OCI-M1 (cell line): ENCODE measurements at regions not wholly inside any gene's neighbourhood (a gene's known extent, or its start where the extent isn't known, plus 50 kb on each side); places are given as distances from the start of the nearest gene placed in this dataset.
"Not testable (repeated sequence)": the region's sequence is repeated elsewhere in the genome, so short reads cannot be mapped to it uniquely, and the experiment has no call there.

Source experiments
- DNase-seq: peaks from one replicate; lab custom pipeline; 2025; lab: John Stamatoyannopoulos, UW

DNA sequence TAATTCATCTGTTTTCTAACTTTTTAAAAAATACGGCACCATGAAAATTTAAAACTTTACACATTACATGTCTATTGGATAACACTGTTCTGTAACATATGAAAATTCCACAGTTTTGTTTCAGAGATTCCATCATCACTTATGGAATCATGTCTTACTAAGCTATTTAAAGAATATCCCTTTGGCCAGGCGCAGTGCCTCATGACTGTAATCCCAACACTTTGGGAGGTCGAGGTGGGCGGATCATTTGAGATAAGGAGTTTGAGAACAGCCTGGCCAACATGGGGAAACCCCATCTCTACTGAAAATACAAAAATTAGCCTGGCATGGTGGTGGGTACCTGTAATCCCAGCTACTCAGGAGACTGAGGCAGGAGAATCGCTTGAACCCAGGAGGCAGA, 131.7 kb upstream of the KRR1 start:
- DNase-seq: not testable (repeated sequence)

DNA sequence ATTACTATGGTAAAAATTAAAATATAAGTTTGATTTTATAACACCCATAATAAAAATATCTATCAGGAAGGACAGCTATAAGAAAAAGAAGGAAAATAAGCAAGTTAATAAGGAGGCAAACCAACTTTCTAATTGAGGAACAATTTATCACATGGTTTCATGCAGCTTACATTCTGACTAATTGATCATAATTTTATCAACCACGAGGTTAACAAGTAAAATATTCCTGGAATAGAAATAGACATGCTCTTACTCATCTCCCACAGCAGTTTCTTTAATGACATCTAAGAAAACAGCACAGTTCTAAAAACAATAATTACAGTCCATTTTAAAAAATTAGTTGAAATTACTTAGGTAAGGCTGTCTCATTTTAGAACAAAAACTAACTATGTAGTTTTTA, 130.8 kb upstream of the KRR1 start:
- DNase-seq: no peak

DNA sequence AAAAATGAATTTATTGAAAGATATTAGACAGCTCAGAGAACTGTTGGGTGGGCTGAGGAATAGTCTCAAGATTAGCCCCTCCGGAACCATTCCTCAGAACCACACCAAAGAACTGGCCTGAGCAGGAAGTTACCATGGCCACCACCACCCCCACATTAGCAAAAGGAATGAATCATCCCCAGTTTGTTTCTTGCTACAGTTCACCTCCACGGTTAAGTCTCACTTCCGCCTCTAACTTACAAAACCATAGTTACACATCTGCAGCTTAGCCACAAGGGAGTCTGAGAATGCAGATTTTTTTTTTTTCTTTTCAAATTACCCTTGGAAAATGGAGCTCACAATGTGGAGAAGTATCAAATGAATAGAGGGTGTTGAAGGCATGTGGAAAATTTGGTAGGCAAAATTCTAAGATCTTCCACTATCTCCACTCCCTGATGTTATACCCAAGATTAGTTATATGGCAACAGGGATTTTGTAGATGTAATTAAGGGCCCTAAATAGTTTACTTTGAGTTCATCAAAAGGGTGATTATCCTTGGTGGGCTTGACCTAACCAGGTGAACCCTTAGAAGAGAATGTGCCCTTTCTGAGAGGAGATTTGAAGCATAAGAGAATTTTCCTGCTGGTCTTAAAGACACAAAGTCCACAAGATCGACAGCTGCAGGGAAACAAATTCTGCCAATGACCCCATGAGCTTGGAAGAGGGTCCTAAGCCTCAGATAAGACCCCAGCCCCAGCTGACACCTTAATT, 129.8 kb upstream of the KRR1 start:
- peak; percentile 52 for DNase-seq

DNA sequence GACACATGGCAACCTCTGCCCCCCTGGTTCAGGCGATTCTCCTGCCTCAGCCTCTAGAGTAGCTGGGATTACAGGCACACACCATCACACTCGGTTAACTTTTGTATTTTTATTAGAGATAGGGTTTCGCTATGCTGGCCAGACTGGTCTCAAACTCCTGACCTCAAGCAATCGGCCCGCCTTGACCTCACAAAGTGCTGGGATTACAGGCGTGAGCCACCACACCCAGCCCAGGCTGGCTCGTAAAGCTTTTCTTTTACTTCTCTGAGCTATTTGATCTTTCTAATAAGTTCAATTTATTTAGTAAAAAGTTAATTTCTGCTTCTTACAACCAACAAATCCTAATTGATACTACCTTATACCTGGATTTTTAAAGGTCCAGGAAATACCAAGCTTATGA, 127.4 kb upstream of the KRR1 start:
- no peak for DNase-seq

DNA sequence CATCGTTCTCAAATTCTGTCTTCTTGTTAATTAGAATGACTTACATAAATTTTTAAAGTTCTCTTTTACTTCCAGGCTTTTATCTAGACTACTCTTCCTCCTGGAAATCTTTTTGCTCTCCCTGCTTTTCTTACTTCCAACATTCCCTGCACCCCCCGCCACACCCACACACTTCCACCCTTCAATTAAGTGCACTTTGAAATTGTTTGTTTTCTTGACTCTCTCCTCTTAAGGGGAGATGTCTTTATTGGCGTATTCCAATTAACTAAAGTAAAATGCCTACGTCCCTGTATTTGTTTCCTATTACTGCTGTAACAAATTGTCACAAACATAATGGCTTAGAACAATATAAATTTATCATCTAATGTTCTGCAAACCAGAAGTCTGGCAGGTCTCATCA, 125.2 kb upstream of the KRR1 start:
- no peak for DNase-seq

DNA sequence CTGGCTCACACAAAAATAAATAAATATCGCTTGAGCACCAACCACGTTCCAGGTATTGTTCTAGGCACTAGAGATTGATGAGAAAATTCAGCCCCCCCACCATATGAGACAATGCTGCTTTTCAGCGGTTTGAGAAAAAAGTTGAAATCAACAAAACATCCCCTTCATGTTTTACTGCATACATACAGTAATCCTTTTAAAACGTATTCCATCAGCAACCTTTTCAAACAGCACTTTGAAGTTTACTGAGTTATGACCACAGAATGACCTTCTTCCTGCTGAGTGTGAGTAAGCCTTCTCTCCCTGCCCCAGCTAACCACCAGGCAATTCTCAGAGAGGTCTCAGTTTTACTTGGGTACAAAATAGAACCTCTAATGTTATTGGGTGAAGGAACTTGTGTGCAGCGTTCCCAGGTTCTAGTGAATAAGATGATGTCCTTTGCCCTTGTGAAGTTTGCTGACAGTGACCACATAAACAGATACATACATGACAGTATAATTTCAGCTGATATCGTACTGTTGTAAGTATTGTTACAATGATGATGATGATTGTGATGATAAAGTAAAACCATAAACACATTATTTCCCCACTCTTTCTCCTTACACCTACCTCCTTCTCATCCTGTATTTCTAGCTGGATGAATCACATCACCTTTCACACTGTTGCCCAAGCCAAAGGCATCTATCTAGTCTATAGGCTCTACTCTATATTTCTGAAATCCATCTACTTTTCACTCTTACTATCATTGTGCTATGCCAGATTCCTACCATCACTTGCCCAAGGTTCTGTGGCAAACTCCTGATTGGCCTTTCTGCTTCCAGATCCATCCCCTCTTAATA, 124.4 kb upstream of the KRR1 start:
- peak; percentile 50 for DNase-seq

DNA sequence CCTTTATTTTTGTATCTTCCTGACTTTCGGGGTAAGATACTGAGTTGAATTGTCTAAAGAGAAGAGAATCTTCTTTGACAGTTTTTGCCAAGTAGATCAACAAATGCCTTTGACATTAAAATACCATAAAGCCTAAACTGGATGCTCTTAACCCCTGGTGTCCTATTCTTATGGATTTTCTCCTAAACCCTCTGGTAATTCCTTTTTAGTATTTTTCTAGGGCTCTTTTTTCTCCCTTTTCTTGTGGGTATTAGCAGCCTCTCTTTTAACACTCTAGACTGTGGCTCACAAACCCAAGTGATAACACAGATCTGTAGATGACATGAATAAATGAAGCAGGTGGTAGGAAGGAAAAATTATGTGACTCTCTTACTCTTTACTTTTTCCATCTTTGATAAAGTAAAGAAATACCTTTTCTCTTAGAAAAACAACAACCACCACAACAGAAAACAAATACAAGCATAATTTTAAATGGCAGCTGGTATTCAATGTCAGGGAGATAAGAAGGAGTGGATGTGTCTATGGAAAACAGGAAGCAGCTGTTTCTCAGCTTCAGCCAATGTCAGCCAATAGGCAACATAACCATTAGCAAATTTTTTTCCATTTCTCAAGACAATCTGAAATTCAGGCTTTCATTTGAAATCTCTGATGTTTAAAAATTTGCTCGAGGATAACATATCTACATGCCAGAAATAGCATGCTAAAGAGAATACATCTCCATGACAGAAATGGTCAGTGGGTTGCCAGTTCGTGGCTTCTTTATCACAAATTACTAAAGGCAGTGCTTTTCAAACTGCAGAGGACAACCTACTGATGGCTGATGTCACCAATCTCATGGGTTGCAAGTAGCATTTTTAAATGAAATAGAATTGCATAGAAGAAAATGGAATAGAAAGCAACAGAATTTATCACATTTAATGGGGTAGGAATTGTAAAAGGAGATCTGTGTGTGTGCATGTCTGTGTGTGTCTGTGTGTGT, 123.1 kb upstream of the KRR1 start:
- peak; percentile 74 for DNase-seq

DNA sequence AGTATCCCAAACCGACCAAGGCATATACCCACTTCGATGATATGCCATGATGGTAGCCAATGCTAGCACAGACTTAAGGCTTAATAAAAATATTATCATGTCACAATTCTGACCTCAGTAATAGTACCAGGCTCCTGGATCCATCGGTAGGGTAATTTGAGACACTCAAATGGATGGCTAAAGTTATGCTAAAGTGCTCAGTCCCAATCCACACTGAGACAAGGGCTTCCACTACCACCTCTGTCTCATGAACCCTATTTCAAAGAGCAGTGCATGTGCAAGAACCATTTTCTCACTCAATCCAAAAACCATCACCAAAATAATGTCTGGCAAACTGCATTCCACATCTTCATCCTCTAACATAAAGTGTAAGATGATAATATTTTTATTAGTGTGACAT, 122.4 kb upstream of the KRR1 start:
- DNase-seq: no peak

DNA sequence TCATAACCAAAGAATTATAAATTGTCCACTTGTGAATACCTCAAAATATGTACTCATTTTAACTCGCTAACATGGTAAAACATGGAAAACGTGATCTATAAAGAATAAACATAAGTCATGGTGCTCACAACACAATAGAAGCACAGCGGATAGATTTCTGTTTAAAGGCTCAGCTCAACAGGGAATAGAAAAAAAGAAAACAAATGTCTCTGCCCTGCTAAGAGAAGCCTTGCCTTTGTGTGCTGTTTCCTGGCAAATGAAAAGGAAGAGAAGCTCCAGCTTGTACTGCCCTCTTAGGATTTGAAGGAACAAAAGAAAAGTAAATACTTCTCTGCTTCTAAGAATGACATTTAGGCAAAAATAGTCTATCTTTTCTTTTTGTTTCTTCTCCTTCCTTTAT, 121.0 kb upstream of the KRR1 start:
- no peak for DNase-seq

DNA sequence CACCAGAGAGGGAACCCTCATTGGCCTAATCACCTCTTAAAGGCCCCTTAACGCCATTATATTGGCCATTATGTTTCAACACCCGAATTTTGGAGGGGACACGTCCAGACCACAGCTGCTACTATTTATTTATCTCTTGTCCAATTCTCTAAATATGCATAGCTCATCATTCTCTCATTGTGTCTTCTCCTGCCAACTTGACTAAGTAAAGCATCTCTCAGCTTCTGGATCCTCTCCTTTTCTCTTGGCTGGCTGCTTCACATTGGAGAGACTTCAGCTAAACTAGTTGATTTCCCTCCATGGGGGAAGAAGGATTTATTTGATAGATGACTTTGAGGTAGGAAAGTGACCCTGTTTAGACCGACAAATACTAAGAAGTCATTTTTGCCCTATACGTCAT, 120.4 kb upstream of the KRR1 start:
- DNase-seq: no peak

DNA sequence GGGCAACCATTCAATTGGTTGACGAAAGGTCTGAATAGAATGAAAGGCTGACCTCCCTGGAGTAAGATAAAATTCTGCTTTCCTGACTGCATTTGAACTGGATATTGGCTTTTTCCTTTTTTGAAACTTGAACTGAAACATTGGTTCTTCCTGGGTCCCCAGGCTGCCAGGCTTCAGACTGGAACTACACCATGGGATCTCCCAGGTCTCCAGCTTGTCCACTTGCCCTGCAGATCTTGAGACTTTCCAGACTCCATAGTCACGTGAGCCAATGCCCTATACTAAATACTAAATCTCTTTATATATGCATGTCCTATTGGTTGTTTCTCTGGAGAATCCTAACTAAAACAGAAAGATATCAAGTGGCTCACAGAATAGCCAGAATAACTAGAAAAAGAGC, 118.7 kb upstream of the KRR1 start:
- DNase-seq: no peak

DNA sequence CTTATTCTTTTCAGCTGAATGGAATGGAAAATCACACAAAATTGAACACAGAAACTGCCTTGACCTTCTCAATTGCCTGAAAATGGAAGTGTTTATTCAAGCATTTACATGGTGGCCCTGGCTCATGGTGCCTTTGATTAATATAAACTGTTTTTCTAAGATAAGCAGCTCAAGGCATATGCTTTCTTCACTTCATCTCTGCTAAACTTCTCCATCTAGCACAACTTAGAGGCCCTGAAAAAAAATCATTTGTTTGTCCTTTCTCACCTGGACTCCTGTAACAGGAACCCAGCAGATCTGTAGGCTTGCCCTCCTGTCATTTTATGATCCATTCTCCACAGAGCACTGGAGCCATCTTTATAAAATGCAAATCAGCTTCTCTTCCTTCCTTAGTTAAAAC, 117.5 kb upstream of the KRR1 start:
- peak; percentile 17 for DNase-seq

DNA sequence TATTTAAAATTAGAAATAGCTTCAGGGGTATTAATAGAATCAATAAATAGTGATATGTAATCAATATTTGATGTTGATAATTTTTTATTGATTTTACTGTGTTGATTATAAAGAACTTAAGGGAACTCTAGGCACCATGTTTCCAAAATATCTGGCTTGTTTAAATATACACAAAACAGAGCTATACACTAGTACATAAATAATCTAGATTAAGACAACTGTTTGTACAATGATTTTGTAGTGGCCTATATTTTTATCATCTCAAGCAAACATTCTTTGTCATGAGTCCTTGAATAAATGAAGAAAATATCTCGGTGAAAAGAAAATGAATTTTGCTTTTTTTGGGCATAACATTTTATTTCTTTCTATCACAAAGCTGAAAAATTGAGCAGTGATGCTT, 117.1 kb upstream of the KRR1 start:
- DNase-seq: no peak

DNA sequence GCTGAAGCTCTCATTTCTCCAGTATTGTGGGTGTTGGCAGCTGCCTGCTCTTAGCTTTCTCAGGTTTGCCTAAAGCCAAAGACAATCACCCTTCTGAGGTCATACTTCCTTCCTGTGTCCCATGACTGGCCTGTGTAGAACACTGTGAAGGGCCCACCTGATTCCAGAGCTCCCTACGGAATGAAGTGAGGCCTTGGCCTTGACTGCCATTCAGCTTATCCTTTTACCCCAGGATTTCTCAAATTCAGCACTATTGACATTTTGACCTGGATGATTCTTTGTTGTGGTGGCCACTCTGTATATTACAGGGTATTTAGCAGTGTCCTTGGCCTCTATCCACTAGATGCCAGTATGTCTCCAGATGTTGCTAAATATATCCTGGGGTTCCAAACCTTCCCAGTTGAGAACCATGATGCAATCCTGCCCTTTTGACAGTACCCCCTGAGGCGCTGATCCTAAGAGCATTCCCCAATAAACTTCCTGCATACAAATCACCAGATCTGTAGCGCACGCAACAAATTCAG, 112.3 kb upstream of the KRR1 start:
- DNase-seq: peak; percentile 41

DNA sequence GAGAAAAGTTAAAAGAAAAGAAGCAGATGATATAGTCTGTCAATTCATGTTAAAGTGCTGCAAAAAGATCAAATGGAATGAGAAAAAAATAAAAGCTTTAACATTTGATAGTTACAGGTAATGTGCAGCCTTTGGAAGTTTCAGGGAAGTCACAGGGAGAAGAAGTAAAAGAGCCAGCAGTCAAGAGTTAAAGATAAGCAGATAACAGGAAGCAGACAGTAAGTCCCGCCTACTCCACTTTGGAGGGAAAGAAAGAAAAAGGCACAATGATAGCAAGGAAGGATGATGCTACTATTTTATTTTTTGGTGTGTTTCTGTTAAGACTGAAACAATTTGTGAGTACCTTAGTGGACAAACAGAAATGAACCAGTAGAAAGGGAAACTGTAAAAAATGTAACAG, 111.1 kb upstream of the KRR1 start:
- peak; percentile 55 for DNase-seq

DNA sequence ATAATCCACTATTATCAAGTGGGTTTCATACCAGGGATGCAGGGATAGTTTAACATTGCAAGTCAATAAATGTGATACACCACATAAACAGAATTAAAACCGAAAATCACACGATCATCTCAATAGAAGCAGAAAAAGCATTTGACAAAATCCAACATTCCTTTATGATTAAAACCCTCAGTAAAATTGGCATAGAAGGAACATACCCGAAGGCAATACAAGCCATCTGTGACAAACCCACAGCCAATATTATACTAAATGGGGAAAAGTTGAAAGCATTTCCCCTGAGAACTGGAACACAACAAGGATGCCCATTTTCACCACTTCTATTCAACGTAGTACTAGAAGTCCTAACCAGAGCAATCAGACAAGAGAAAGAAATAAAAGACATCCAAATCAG, 103.0 kb upstream of the KRR1 start:
- not testable (repeated sequence) for DNase-seq

DNA sequence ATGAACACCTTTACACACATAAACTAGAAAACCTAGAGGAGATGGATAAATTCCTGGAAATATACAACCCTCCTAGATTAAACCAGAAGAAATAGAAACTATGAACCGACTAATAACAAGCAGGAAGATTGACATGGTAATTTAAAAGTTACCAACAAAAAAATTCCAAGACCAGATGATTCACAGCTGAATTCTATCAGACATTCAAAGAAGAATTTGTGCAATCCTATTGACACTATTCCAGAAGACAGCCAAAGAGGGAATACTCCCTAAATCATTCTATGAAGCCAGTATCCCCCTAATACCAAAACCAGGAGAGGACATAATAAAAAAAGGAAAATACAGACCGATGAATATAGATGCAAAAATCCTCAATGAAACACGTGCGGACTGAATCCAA, 102.6 kb upstream of the KRR1 start:
- DNase-seq: no peak

DNA sequence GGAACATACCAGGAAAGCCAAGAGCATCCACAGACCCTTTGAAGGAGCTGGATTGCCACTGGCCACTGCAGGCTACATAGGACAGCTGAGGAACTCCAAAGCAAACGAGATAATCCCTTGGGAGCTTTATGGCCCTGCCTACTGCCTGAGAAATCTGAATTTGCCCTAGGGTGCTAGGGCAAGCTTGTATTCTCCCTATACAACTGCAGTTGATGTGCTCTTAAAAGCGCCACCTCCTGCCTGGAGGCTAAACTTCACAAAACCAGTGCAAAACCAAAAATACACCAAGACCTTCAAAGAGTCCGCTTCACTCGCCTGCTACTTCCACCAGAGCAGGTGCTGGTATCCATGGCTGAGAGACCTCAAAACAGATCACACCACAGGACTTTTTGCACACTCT, 99.6 kb upstream of the KRR1 start:
- peak; percentile 16 for DNase-seq

DNA sequence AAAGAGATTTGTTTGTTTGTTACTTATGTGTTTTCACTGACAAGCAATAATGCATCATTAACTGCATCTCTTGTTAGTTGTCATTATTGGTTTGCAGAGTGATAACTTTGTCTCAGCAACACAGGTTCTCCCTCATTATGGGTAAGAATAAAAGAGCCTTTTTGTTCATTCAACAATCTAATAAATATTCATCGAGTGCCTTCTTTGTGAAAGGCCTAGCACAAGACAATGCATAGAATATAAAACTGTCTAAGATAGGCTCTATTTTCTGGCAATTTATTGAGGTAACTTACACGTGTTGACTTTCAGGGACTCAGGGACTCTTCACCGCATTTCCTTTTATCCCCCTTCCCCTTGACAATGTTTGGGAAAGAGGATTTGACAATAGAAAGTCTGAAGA, 95.5 kb upstream of the KRR1 start:
- no peak for DNase-seq

DNA sequence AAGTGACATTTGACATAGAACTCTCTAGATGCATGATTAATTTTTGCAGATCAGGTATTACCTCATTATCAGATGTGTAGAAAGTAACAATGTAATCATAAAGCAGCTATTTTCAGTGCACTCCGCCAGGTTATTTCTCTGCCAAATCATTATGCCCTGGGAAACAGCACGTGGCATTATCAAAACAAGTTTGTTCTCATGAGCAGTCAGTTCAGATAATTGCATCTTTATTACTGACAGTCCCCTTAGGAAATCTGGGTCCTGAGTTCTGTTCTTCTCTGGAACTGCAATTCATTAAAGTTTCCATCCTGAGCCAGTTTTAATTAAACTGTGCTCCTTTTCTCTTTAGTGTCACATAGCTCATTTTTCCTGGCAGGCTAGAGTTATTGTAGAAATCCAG, 94.7 kb upstream of the KRR1 start:
- DNase-seq: no peak

DNA sequence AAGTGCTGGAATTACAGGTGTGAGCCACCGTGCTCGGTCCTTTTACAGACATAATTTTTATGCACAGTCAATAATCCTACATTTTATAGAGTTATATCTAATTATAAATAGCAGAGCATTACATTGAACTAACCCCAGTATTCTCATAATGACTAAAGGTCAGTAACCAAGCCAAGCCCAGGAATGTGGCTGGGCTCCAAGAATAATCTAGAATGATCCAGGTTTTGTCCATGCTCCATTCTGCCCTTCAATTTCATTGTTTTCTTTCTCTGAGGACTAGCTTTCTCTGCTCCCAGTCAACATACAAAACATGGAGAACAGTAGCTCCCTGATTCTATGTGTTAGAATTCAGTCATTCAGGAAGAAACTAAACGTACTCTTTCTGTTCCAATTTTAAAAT, 92.1 kb upstream of the KRR1 start:
- no peak for DNase-seq

DNA sequence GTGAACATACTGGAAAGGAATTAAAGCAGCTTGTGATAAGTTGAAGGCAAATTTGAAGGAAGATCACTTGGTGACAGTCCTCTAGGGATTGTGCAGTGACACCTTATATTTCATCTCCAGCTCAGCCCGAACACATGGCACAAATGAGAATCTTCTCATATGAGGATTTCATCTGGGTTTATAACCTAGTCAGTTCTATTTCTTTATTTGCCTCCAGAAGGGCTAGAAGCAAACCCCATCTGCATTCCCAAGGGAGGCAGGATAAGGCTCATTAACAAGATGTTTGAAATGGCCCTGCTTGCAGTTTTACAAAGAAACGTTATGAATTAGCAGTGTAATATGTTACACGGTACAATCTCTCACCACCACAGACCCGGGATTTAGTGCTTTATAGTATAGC, 90.7 kb upstream of the KRR1 start:
- no peak for DNase-seq
